ENCODE measurements at regions not wholly inside any gene's neighbourhood (a gene's known extent, or its start where the extent isn't known, plus 50 kb on each side); places are given as distances from the start of the nearest gene placed in this dataset.
"Not testable (repeated sequence)": the region's sequence is repeated elsewhere in the genome, so short reads cannot be mapped to it uniquely, and the experiment has no call there.

DNA sequence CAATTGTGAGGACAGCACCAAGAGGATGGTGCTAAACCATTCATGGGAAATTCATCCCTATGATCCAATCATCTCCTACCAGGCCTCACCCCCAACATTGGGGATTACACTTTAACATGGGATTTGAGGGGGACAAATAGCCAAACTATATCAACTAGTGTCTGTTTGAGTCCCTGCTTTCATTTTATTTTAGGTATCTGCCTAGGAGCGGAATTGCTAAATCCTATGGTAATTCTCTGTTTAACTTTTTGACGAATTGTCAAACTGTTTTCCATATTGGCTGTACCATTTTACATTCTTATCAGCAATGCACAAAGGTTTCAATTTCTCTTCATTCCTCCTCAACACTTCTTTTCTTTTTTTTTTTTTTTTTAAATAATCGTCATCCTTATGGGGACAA lies 318.4 kb upstream of the NRP1 start:
- Histone ChIP-seq H3K27ac (ENCODE audit: low read depth, low read length) (no peak overlapping the region), H4K20me1 (ENCODE audit: insufficient read depth, low read length) (no peaks in the 10 kb centered on the region), H3K27me3 (ENCODE audit: insufficient read depth, low read length) (no peaks in the 10 kb centered on the region), H3K36me3 (ENCODE audit: insufficient read depth, low read length) (no peaks in the 10 kb centered on the region), H3K4me3 (ENCODE audit: insufficient read depth, low read length) (no peak overlapping the region), H3K4me2 (ENCODE audit: insufficient read depth, low read length) (no peak overlapping the region), H3K4me1 (ENCODE audit: insufficient read depth, low read length) (peaks cover 10% of the 10 kb centered on the region), H3K9me3 (ENCODE audit: low read depth, low read length) (no peaks in the 10 kb centered on the region), H3K79me2 (ENCODE audit: insufficient read depth, low read length) (no peaks in the 10 kb centered on the region), H2AFZ (ENCODE audit: low read length) (no peak overlapping the region)
- TF ChIP-seq, protein P1, sequence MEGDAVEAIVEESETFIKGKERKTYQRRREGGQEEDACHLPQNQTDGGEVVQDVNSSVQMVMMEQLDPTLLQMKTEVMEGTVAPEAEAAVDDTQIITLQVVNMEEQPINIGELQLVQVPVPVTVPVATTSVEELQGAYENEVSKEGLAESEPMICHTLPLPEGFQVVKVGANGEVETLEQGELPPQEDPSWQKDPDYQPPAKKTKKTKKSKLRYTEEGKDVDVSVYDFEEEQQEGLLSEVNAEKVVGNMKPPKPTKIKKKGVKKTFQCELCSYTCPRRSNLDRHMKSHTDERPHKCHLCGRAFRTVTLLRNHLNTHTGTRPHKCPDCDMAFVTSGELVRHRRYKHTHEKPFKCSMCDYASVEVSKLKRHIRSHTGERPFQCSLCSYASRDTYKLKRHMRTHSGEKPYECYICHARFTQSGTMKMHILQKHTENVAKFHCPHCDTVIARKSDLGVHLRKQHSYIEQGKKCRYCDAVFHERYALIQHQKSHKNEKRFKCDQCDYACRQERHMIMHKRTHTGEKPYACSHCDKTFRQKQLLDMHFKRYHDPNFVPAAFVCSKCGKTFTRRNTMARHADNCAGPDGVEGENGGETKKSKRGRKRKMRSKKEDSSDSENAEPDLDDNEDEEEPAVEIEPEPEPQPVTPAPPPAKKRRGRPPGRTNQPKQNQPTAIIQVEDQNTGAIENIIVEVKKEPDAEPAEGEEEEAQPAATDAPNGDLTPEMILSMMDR (IDR thresholded peaks at IDR 0.05; ENCODE audit: extremely low read depth, low read depth, low read length) = no peak
- no peak for DNase-seq (ENCODE audit: insufficient read length, low spot score, missing footprints)

DNA sequence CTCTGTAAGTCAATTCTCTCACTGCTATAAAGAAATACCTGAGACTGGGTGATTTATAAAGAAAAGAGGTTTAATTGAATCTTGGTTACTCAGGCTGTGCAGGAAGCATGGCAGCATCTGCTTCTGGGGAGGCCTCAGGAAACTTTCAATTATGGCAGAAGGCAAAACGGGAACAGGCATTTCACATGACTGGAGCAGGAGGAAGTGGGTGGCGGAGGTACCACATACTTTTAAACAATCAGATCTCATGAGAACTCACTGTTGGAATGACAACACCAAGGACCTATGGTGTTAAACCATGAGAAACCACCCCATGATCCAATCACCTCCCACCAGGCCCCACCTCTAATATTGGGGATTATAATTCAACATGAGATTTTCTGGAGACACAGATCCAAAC lies 315.7 kb upstream of the NRP1 start:
- not testable (repeated sequence) for H3K27ac ChIP-seq (ENCODE audit: low read depth, low read length); DNase-seq (ENCODE audit: insufficient read length, low spot score, missing footprints); H3K27me3 ChIP-seq (ENCODE audit: insufficient read depth, low read length); H4K20me1 ChIP-seq (ENCODE audit: insufficient read depth, low read length); H3K9me3 ChIP-seq (ENCODE audit: low read depth, low read length); H3K4me2 ChIP-seq (ENCODE audit: insufficient read depth, low read length); H3K79me2 ChIP-seq (ENCODE audit: insufficient read depth, low read length); H2AFZ ChIP-seq (ENCODE audit: low read length); H3K4me1 ChIP-seq (ENCODE audit: insufficient read depth, low read length); H3K36me3 ChIP-seq (ENCODE audit: insufficient read depth, low read length); H3K4me3 ChIP-seq (ENCODE audit: insufficient read depth, low read length)

DNA sequence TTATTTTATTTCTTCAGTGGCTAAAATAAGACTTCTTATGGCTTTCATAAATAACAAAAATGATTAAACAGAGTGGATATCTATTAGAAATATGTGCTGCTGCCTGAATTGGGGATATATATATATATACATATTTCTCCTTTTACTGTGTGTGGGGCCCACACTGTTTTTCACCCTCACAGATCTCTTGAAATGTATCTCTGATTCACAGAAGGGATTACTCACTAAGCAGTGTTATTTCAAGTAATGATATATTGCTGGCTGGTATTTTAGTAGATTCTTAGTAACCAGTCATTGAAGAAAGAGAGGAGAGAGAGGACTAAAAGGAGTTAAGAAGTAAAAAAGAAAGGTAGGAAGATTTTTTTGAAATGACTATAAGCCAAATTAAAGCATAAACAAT lies 308.6 kb upstream of the NRP1 start:
- Histone ChIP-seq H3K4me3 (ENCODE audit: insufficient read depth, low read length) (no peak overlapping the region), H3K27ac (ENCODE audit: low read depth, low read length) (no peak overlapping the region), H3K27me3 (ENCODE audit: insufficient read depth, low read length) (no peaks in the 10 kb centered on the region), H4K20me1 (ENCODE audit: insufficient read depth, low read length) (no peaks in the 10 kb centered on the region), H3K79me2 (ENCODE audit: insufficient read depth, low read length) (no peaks in the 10 kb centered on the region), H3K36me3 (ENCODE audit: insufficient read depth, low read length) (no peaks in the 10 kb centered on the region), H2AFZ (ENCODE audit: low read length) (no peak overlapping the region), H3K9me3 (ENCODE audit: low read depth, low read length) (no peaks in the 10 kb centered on the region), H3K4me1 (ENCODE audit: insufficient read depth, low read length) (peaks cover 10% of the 10 kb centered on the region), H3K4me2 (ENCODE audit: insufficient read depth, low read length) (no peak overlapping the region)
- TF ChIP-seq, protein P1 (IDR thresholded peaks at IDR 0.05; ENCODE audit: extremely low read depth, low read depth, low read length) = no peak
- peak; percentile 73 for DNase-seq (ENCODE audit: insufficient read length, low spot score, missing footprints)

DNA sequence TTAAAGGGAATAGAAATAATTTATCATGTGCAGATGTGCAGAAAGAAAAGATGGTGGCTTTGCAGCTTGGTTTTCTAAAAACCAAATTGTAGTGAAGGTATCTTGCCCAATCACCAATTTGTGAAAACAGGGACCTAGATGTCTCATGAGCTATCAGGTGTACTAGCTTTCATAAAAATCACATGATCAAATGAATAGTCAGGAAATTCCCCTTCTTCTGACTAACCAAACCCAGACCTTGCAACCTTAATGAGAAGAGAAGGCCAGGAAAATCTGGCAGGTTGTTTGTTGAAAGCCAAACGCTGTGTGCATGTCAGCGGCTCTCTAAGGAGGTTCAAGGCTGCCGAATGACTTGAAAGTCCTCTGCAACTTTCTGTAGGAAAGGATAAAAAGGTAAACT lies 304.4 kb upstream of the NRP1 start:
- TF ChIP-seq, protein P1 (IDR thresholded peaks at IDR 0.05; ENCODE audit: extremely low read depth, low read depth, low read length) = no peak
- H3K36me3 ChIP-seq (ENCODE audit: insufficient read depth, low read length) = no peaks in the 10 kb centered on the region
- H3K9me3 ChIP-seq (ENCODE audit: low read depth, low read length) = no peaks in the 10 kb centered on the region
- H3K27ac ChIP-seq (ENCODE audit: low read depth, low read length) = no peak overlapping the region
- no peak overlapping the region for H3K4me3 ChIP-seq (ENCODE audit: insufficient read depth, low read length)
- H3K4me2 ChIP-seq (ENCODE audit: insufficient read depth, low read length) = no peak overlapping the region
- no peak for DNase-seq (ENCODE audit: insufficient read length, low spot score, missing footprints)
- H3K27me3 ChIP-seq (ENCODE audit: insufficient read depth, low read length) = no peaks in the 10 kb centered on the region
- H2AFZ ChIP-seq (ENCODE audit: low read length) = no peak overlapping the region
- H4K20me1 ChIP-seq (ENCODE audit: insufficient read depth, low read length) = no peaks in the 10 kb centered on the region
- no peaks in the 10 kb centered on the region for H3K79me2 ChIP-seq (ENCODE audit: insufficient read depth, low read length)
- peaks cover 10% of the 10 kb centered on the region for H3K4me1 ChIP-seq (ENCODE audit: insufficient read depth, low read length)

DNA sequence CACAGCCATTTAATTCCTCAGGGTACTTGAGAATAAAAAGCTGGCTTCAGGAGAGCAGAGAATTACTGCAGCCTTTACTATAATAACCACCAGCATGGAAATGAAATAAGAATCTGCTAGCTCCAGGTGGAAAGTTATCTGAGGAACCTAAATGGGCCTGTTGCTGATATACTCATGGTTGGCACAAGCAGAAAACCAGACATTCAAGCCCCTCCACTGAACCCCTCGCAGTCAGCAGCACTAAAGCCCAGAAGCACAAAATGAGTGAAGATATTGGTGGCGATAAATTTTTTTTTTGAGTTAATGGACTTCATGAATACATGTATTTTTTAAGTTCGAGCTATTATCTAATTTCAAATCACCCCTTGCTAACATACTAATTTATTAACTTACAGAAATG lies 303.9 kb upstream of the NRP1 start:
- Histone ChIP-seq H3K36me3 (ENCODE audit: insufficient read depth, low read length) (no peaks in the 10 kb centered on the region), H3K27ac (ENCODE audit: low read depth, low read length) (no peak overlapping the region), H2AFZ (ENCODE audit: low read length) (no peak overlapping the region), H3K9me3 (ENCODE audit: low read depth, low read length) (no peaks in the 10 kb centered on the region), H3K4me3 (ENCODE audit: insufficient read depth, low read length) (no peak overlapping the region), H3K4me1 (ENCODE audit: insufficient read depth, low read length) (peaks cover 7% of the 10 kb centered on the region), H3K79me2 (ENCODE audit: insufficient read depth, low read length) (no peaks in the 10 kb centered on the region), H4K20me1 (ENCODE audit: insufficient read depth, low read length) (no peaks in the 10 kb centered on the region), H3K27me3 (ENCODE audit: insufficient read depth, low read length) (no peaks in the 10 kb centered on the region), H3K4me2 (ENCODE audit: insufficient read depth, low read length) (no peak overlapping the region)
- no peak for DNase-seq (ENCODE audit: insufficient read length, low spot score, missing footprints)
- TF ChIP-seq, protein P1 (IDR thresholded peaks at IDR 0.05; ENCODE audit: extremely low read depth, low read depth, low read length) = no peak

Data from osteoblast (primary cell).